Endothelial cell of umbilical vein (primary cell): ENCODE measurements at regions not wholly inside any gene's neighbourhood (a gene's known extent, or its start where the extent isn't known, plus 50 kb on each side); places are given as distances from the start of the nearest gene placed in this dataset.

Source experiments
- EZH2 ChIP-seq: IDR thresholded peaks from 2 replicates; pipeline ENCODE4 v1.6.1; 2012; ENCODE audit warnings: borderline replicate concordance, low read depth, mild to moderate bottlenecking, moderate library complexity, low read length, inconsistent platforms; ENCODE audit not compliant: severe bottlenecking
- GATA2 ChIP-seq: IDR thresholded peaks from 2 replicates; pipeline ENCODE4 v1.7.0; 2011; ENCODE audit warnings: low read depth, mild to moderate bottlenecking, moderate library complexity, mixed read lengths, low read length; ENCODE audit not compliant: insufficient read length, insufficient read depth
- JUN ChIP-seq: IDR thresholded peaks from 2 replicates; pipeline ENCODE4 v1.6.1; 2011; ENCODE audit warnings: borderline replicate concordance, low read depth; ENCODE audit not compliant: insufficient read length, insufficient read depth
- POLR2A ChIP-seq: IDR thresholded peaks from 2 replicates; pipeline ENCODE4 v1.6.1; 2012; ENCODE audit warnings: low read depth, mild to moderate bottlenecking, control low read depth, low read length
- POLR2AphosphoS5 ChIP-seq: IDR thresholded peaks from 2 replicates; pipeline ENCODE4 v1.6.1; 2012; ENCODE audit warnings: low read depth, mild to moderate bottlenecking, control low read depth, low read length, moderate library complexity; ENCODE audit not compliant: insufficient read depth
- TF ChIP-seq, protein P1 (sequence below), 2 donors: IDR thresholded peaks; 1 replicate in 1 of 2; 2 replicates in 1 of 2; pipeline ENCODE4 v1.5.1; 2011; ENCODE audit warnings: low read length in 2 of 2, mild to moderate bottlenecking in 2 of 2, moderate library complexity in 2 of 2, control low read depth in 1 of 2, inconsistent platforms in 1 of 2, low read depth in 1 of 2; ENCODE audit not compliant: insufficient read depth in 1 of 2; ENCODE audit errors: extremely low read depth in 1 of 2
- TF ChIP-seq, protein P2 (sequence below): IDR thresholded peaks from 2 replicates; pipeline ENCODE4 v1.6.1; 2011; ENCODE audit not compliant: insufficient read depth, insufficient read length

- no peak for TF ChIP-seq POLR2AphosphoS5
- no peak for TF ChIP-seq POLR2A
- TF ChIP-seq, protein P1, sequence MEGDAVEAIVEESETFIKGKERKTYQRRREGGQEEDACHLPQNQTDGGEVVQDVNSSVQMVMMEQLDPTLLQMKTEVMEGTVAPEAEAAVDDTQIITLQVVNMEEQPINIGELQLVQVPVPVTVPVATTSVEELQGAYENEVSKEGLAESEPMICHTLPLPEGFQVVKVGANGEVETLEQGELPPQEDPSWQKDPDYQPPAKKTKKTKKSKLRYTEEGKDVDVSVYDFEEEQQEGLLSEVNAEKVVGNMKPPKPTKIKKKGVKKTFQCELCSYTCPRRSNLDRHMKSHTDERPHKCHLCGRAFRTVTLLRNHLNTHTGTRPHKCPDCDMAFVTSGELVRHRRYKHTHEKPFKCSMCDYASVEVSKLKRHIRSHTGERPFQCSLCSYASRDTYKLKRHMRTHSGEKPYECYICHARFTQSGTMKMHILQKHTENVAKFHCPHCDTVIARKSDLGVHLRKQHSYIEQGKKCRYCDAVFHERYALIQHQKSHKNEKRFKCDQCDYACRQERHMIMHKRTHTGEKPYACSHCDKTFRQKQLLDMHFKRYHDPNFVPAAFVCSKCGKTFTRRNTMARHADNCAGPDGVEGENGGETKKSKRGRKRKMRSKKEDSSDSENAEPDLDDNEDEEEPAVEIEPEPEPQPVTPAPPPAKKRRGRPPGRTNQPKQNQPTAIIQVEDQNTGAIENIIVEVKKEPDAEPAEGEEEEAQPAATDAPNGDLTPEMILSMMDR (IDR thresholded peaks at IDR 0.05; ENCODE audit: extremely low read depth in 1 of 2, insufficient read depth in 1 of 2, low read depth in 1 of 2, low read length in 2 of 2), result no peak
- no peak for TF ChIP-seq JUN
- no peak for TF ChIP-seq EZH2
- TF ChIP-seq, protein P2, sequence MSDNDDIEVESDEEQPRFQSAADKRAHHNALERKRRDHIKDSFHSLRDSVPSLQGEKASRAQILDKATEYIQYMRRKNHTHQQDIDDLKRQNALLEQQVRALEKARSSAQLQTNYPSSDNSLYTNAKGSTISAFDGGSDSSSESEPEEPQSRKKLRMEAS, result no peak
- no peak for TF ChIP-seq GATA2
Observed at GRCh38 chr1:214224611-214225354, 56.2 kb upstream of the SMYD2 start.
